Astrocyte of the cerebellum (primary cell): ENCODE measurements at regions not wholly inside any gene's neighbourhood (a gene's known extent, or its start where the extent isn't known, plus 50 kb on each side); places are given as distances from the start of the nearest gene placed in this dataset.
A peak's percentile ranks its signal among the peaks of the same experiment; 100 is the strongest.

Experiments
- DNase-seq: peaks from one replicate; pipeline ENCODE4 v3.0.0-alpha.2; 2011; ENCODE audit warnings: low read depth
- H3K4me3 ChIP-seq: 2 replicates; pipeline ENCODE4 v1.5.1; 2011; ENCODE audit warnings: mild to moderate bottlenecking, low read depth, low read length, moderate library complexity
- CTCF ChIP-seq: IDR thresholded peaks from 2 replicates; pipeline ENCODE4 v1.5.1; 2012; ENCODE audit warnings: low read length, low read depth, moderate library complexity, mild to moderate bottlenecking; ENCODE audit errors: missing control alignments
- in situ Hi-C: cut with HindIII; loops from 2 replicates; pipeline ENCODE4 v1.10.0; 2017; ENCODE audit warnings: low sequenced_read_pairs

GRCh38 chr17:77279448-77280303 lies 138.9 kb downstream of the SEC14L1 start:
- TF ChIP-seq CTCF, result peak; percentile 4
- no peak overlapping the region for H3K4me3 ChIP-seq
- in situ Hi-C loops, result no loop called here
- DNase-seq, result no peak

GRCh38 chr17:77280304-77281121 lies 139.7 kb downstream of the SEC14L1 start:
- in situ Hi-C loops, result no loop called here
- TF ChIP-seq CTCF, result no peak
- DNase-seq, result no peak
- H3K4me3 ChIP-seq, result peak overlapping the region; percentile 50

- in situ Hi-C loops, result no loop called here
- H3K4me3 ChIP-seq, result peak overlapping the region; percentile 50
- DNase-seq, result no peak
- no peak for TF ChIP-seq CTCF
These were observed 140.5 kb downstream of the SEC14L1 start for GRCh38 chr17:77281122-77281903.

GRCh38 chr17:77281904-77282367 lies 141.2 kb downstream of the SEC14L1 start:
- no peak for DNase-seq
- in situ Hi-C loops, result no loop called here
- no peak for TF ChIP-seq CTCF
- H3K4me3 ChIP-seq, result peak overlapping the region; percentile 50

GRCh38 chr17:77282524-77283515 lies 142.1 kb downstream of the SEC14L1 start:
- no peak for DNase-seq
- TF ChIP-seq CTCF, result no peak
- peak overlapping the region; percentile 11 for H3K4me3 ChIP-seq
- in situ Hi-C loops, result no loop called here
